Activated naive CD4-positive, alpha-beta T cell treated with anti-CD3 and anti-CD28 coated beads, Interleukin-2, amount 50 U/mL, for 24 hours (primary cell): ENCODE measurements at regions not wholly inside any gene's neighbourhood (a gene's known extent, or its start where the extent isn't known, plus 50 kb on each side); places are given as distances from the start of the nearest gene placed in this dataset.

Experiments used
- H3K27ac Mint-ChIP-seq: one replicate; pipeline ENCODE4 v1.8.0; 2021; ENCODE audit warnings: mild to moderate bottlenecking, mixed read lengths
- H3K27me3 Mint-ChIP-seq: one replicate; pipeline ENCODE4 v1.8.0; 2021; ENCODE audit warnings: mixed read lengths
- H3K36me3 Mint-ChIP-seq: one replicate; pipeline ENCODE4 v1.8.0; 2021; ENCODE audit warnings: mixed read lengths
- H3K4me1 Mint-ChIP-seq: one replicate; pipeline ENCODE4 v1.8.0; 2021; ENCODE audit warnings: mixed read lengths
- H3K4me3 Mint-ChIP-seq: one replicate; pipeline ENCODE4 v1.8.0; 2021; ENCODE audit warnings: mild to moderate bottlenecking, mixed read lengths
- H3K9me3 Mint-ChIP-seq: one replicate; pipeline ENCODE4 v1.8.0; 2021; ENCODE audit warnings: mixed read lengths

DNA sequence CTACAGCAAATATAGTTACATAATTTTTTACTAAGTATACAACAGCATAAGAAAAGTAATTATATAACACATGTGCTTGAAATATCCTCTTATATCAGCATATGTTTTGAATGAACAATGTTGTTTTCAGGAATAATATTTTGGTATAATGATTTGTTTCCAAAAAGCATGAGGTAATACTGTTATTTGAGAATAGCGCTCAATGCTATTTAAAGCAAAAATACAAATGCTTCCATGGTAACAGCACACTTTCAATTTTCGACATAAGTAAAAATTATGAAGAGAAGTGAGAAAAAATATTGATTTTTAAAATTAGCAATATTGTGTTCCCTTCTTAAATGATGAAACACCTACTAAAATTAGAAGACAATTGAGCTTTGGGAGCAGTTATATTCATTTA is 715.9 kb upstream of the ATXN8OS start:
- no peaks in the 10 kb centered on the region for H3K27me3 Mint-ChIP-seq
- no peaks in the 10 kb centered on the region for H3K4me1 Mint-ChIP-seq
- H3K27ac Mint-ChIP-seq: no peak overlapping the region
- peaks cover 16% of the 10 kb centered on the region for H3K9me3 Mint-ChIP-seq
- H3K36me3 Mint-ChIP-seq: no peaks in the 10 kb centered on the region
- no peak overlapping the region for H3K4me3 Mint-ChIP-seq

DNA sequence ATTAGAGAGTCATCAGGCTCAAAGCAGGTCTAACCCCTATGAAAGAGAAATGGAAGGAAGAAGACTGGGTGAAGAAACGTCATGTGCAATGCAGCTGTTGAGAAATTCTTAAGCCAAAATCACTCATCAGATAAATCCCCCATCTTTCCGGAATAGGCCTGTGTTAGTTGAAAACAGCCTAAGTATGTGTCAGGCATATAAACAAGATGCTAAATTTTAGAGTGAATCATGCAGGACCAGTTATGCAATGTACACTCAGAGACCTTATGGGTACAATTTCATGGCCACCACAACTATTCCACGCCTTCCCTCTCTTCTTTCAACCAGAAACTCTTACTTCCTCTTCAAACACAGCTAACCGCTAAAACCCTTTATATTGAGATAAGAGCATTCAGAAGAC is 717.7 kb upstream of the ATXN8OS start:
- H3K27ac Mint-ChIP-seq: no peak overlapping the region
- no peaks in the 10 kb centered on the region for H3K27me3 Mint-ChIP-seq
- H3K4me3 Mint-ChIP-seq: no peak overlapping the region
- no peaks in the 10 kb centered on the region for H3K36me3 Mint-ChIP-seq
- H3K4me1 Mint-ChIP-seq: no peaks in the 10 kb centered on the region
- peaks cover 16% of the 10 kb centered on the region for H3K9me3 Mint-ChIP-seq

DNA sequence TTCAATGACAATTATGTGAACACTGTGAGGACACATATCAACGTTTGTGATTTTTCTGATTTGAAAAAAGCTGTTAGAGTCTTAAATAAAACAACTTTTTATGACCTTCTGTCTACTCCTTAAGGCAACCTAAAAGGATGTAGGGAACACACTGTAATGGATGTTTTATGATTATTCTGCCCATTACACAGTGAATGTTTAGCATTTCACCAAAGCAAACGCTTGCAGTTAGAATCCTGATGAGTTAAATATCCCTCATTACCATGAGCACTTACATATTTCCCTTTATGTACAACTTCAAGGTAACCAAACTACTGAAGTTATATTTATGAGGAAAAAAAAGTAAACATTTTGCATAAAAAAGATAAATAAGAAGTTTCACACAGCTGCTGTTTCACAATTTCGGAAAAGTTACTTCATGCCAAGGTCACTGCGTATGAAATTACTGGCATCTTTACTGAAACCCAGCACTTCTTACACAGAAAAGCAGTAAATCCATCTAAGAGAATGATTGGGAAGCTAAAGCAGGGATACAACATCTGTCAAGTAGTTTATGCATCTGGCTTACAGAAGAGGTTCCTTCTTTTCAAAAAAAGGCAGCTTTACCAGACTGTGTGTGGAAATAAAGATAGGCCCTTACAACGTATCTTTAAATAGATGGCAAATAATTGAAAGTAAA is 733.7 kb upstream of the ATXN8OS start:
- Mint-ChIP-seq H3K9me3 (peaks cover 4% of the 10 kb centered on the region), H3K27ac (no peak overlapping the region), H3K36me3 (no peaks in the 10 kb centered on the region), H3K4me3 (no peak overlapping the region), H3K4me1 (no peaks in the 10 kb centered on the region), H3K27me3 (no peaks in the 10 kb centered on the region)

DNA sequence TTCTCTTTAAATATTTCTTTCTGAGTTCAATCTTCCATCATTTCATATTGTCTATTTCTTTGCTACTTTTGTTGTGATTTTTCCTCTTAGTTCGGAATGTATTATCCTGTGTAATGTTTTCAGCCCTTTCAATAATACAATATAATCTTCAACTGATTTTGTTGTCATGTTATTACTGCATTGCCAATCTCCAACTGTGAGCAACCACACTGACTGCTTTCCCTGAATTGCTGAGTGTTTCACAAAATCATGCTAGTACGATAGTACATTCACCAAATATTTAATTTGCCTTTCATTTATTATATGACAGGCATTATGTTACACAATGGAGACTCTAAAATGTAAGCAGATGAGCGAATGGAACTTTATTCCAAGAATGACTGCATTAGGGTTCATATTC is 744.3 kb upstream of the ATXN8OS start:
- no peak overlapping the region for H3K4me3 Mint-ChIP-seq
- H3K27me3 Mint-ChIP-seq: no peaks in the 10 kb centered on the region

DNA sequence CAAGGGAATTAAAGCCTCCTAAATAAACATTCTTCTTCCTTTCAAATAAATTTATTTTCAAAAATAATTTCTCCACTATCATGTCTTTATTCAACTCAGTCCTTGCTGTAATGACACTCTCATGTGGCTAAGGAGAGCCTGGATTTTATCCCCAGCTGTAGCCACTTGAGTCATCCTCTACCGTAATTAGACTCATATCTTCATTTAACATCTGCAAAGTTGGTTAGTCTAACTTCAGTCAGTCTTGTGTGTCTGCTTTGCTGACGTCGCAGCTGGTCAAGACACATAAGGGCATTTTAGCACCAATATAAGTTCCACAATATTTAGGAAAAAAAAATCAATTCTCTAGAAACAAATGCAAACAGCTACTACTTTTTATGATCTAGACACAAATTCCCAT is 776.4 kb upstream of the ATXN8OS start:
- no peaks in the 10 kb centered on the region for H3K36me3 Mint-ChIP-seq
- H3K27me3 Mint-ChIP-seq: no peaks in the 10 kb centered on the region
- H3K4me3 Mint-ChIP-seq: no peak overlapping the region
- no peak overlapping the region for H3K27ac Mint-ChIP-seq
- H3K9me3 Mint-ChIP-seq: peaks cover 4% of the 10 kb centered on the region
- H3K4me1 Mint-ChIP-seq: no peaks in the 10 kb centered on the region

More for the DNA sequence above, 744.3 kb upstream of the ATXN8OS start:
- Mint-ChIP-seq H3K36me3 (no peaks in the 10 kb centered on the region), H3K27ac (no peak overlapping the region), H3K4me1 (no peaks in the 10 kb centered on the region), H3K9me3 (peaks cover 12% of the 10 kb centered on the region)

DNA sequence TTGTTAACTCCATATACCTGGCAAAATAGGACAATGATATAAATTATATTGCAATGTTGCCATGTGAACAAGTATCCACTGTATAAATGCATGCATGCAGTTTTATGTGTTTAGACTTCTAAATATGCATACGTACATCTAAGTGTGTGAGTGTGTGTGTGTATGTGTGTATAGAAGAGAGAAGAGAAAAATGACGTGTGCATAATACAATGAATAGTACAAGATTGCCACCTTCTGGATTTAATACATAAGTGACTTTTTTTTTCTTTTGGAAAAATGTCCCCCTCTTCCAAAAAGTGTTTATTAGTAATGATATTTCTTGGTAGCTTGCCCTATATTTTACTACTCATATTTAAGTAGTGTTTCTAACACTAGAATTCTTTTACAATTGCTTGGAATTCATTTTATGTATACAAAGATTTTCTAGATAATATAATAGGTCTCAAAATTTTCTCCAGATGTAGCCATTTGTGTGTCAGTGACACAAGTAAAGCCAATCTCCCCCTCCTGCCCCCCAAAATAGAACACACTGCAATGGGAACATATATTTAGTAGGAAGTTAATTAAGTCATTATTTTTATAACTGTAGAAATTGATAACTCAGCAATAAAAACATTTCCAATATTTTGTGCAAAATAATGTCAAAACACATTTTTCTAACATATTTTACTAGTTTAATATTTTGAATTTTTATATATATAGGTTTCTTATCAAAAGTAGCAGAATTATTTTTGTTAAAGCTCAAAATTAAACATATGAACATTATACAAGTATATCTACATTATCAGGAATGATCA is 783.3 kb upstream of the ATXN8OS start:
- Mint-ChIP-seq H3K36me3 (no peaks in the 10 kb centered on the region), H3K9me3 (peaks cover 8% of the 10 kb centered on the region), H3K4me1 (no peaks in the 10 kb centered on the region), H3K4me3 (no peak overlapping the region), H3K27me3 (no peaks in the 10 kb centered on the region), H3K27ac (no peak overlapping the region)

DNA sequence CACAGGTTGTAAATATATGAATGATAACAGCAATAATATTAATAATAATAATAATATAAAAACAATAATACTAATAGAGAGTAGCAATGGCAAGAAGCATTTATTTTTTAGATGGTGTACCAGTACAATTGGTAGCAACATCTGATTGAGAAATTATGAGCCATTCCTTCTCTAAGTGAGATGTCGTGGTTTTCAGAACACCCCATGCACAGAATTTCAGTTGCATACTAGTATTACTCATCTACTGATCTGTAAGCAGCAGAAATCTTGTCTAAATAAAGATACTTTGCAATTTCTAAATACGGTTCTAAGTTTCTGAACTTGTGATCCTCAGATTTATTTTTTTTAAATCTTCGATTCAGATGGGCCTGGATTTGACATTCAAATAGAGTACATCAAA is 788.0 kb upstream of the ATXN8OS start:
- Mint-ChIP-seq H3K4me3 (no peak overlapping the region), H3K27me3 (no peaks in the 10 kb centered on the region), H3K9me3 (peaks cover under 1% of the 10 kb centered on the region), H3K36me3 (no peaks in the 10 kb centered on the region), H3K27ac (no peak overlapping the region), H3K4me1 (no peaks in the 10 kb centered on the region)

DNA sequence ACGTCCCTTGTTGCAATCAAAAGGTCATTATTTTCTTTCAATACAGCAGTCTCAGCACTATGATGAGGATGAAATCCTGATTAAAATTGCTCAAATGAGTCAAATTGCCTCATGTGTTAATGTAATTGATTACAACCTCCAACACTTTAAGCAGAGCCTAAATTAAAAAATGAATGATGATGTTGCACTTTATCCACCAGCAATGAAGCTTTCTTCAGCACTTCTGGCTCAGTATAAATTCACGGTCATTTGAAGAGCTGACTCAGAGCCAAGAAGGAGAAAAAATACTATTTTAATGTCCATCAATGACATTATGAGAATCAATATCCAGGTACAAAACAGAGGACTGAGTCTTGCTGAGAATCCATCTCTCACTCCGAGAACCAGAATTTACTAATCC is 792.6 kb upstream of the ATXN8OS start:
- no peak overlapping the region for H3K27ac Mint-ChIP-seq
- no peaks in the 10 kb centered on the region for H3K9me3 Mint-ChIP-seq
- H3K4me3 Mint-ChIP-seq: no peak overlapping the region

DNA sequence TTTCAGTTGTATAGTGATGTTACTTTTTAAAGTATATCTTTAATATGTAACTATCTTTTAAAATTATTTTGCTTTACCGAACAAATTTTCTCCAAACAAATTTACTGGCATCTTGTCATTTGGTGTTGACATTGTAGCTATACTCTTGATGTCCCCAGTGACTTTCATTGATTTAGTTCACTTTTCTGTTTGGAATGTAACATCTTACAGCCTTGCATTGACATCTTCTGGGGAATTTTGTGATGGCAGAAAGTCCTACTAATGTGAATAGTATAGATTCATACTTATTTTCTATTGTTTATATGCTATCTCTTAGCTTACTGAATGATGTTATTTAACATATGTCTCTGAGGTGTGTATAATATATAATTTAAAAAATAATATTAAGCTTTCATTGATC is 800.9 kb upstream of the ATXN8OS start:
- no peak overlapping the region for H3K4me3 Mint-ChIP-seq
- H3K36me3 Mint-ChIP-seq: no peaks in the 10 kb centered on the region
- H3K9me3 Mint-ChIP-seq: no peaks in the 10 kb centered on the region
- no peak overlapping the region for H3K27ac Mint-ChIP-seq
- no peaks in the 10 kb centered on the region for H3K4me1 Mint-ChIP-seq
- no peaks in the 10 kb centered on the region for H3K27me3 Mint-ChIP-seq

More for the DNA sequence above, 792.6 kb upstream of the ATXN8OS start:
- no peaks in the 10 kb centered on the region for H3K4me1 Mint-ChIP-seq
- no peaks in the 10 kb centered on the region for H3K36me3 Mint-ChIP-seq
- H3K27me3 Mint-ChIP-seq: no peaks in the 10 kb centered on the region

DNA sequence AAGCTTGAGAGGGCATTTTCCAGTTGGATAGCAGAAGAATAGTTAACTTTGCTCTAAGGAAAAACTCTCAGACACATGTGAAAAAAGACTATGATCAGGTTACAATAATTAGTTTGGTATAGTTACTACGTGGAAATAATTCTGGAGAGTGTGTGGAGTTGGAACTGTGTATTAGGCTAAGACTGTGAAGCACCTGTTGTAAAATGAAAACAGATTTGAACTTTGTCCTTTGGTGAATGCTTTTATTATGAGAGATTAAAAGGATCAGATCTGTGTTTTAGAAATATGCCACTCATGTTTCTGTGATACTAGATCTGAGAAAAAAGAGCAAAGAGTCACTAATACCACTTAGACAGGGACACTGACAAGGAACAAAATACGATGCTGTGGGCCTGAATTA is 807.5 kb upstream of the ATXN8OS start:
- H3K27ac Mint-ChIP-seq: no peak overlapping the region
- H3K4me1 Mint-ChIP-seq: no peaks in the 10 kb centered on the region
- no peaks in the 10 kb centered on the region for H3K36me3 Mint-ChIP-seq
- H3K9me3 Mint-ChIP-seq: no peaks in the 10 kb centered on the region
- no peaks in the 10 kb centered on the region for H3K27me3 Mint-ChIP-seq
- H3K4me3 Mint-ChIP-seq: no peak overlapping the region

DNA sequence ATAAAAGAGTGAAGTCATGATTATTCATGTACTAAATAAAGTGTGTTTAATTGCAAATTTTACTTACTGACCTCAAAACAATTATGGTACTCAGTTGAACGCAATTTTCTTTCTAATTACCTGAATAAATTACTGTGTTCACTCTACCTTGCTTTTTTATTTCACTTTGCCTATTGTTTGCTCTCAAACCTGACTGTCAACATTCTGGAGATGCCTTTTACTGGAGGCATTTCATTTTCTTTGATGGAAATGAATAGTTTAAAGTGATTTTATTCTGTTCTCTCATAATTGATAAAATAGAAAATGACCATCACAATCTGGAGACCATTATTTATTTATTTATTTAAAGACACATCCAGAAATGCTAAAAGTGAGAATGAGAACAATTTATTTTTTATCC is 811.5 kb upstream of the ATXN8OS start:
- no peak overlapping the region for H3K4me3 Mint-ChIP-seq
- no peaks in the 10 kb centered on the region for H3K9me3 Mint-ChIP-seq
- no peaks in the 10 kb centered on the region for H3K36me3 Mint-ChIP-seq
- H3K27me3 Mint-ChIP-seq: no peaks in the 10 kb centered on the region
- H3K4me1 Mint-ChIP-seq: no peaks in the 10 kb centered on the region
- no peak overlapping the region for H3K27ac Mint-ChIP-seq

DNA sequence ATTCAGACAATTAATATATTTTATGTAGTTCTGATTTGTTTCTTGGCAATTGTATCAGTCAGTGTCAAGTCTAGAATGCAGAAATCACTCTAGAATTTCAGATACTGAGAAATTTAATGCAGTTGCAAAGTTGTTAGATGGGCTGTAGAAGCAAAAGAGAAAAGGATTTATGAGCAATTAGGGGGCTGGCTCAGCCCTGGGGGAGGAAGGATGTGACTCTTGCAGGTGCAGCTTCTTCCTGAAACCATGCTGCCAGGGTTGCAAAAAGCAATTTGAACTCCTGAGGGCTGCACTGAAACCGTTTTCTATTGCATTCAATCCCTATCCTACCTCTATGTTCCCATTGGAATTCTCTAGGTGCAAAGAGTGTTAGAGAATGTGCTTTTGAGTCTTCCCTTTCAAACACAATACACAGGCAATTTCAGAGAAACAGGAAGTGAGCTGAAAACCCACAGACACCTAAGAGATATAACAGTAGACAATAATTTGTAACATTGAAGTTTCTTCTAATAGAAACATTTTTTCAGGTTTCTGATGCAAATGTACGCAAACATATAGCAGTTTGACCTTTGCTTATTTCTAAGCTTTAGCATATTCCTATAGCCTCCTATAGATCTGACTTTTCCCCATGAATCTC is 814.7 kb upstream of the ATXN8OS start:
- H3K4me1 Mint-ChIP-seq: no peaks in the 10 kb centered on the region
- no peaks in the 10 kb centered on the region for H3K27me3 Mint-ChIP-seq
- H3K9me3 Mint-ChIP-seq: no peaks in the 10 kb centered on the region
- no peak overlapping the region for H3K27ac Mint-ChIP-seq
- H3K36me3 Mint-ChIP-seq: no peaks in the 10 kb centered on the region
- no peak overlapping the region for H3K4me3 Mint-ChIP-seq

DNA sequence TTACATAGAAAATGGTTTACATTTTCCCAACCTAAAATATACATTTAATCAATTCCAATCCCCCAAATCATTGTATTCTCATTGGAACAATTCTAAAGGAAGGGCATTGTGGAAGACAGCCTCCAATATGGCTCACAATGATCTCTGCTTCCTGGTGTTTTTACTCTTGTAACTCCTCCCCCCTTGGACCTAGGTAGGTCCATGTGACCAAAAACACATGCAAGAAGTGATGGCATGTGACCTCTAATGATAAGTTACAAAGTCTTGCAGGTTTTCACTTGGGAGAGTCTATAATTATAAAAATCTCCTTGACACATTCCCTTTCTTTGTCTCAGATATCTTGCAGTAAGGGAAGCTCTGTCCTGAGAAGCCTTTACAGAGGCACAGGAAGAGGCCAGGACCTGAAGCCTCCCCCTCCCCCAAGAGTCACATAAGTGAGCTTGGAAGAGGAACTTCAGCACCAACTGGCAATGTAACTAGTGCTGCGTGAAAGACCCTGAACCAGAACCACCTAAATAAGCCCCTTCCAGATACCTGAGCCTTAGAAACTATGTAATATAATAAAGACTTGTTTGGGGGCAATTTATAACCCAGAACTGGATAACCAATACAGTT is 816.2 kb upstream of the ATXN8OS start:
- no peaks in the 10 kb centered on the region for H3K9me3 Mint-ChIP-seq
- H3K27me3 Mint-ChIP-seq: no peaks in the 10 kb centered on the region
- H3K27ac Mint-ChIP-seq: no peak overlapping the region
- H3K4me3 Mint-ChIP-seq: no peak overlapping the region
- H3K36me3 Mint-ChIP-seq: no peaks in the 10 kb centered on the region
- H3K4me1 Mint-ChIP-seq: no peaks in the 10 kb centered on the region

DNA sequence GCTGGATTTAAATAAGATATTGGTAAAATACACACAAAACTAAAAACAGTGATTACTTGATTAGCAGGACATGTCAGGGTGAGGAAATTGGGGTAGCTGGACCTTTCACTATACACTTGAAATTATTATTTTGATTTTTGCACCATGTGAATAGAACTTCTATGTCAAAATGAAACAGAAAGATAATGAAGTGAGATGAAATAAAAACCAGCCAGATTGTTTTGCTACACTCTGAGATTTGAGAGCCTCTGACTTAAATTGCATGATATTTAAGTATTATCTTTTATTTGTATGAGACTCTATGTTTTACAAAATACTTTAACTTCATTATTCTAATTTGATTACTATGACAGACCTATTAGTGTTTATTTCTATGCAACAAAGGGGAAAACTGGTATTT is 819.6 kb upstream of the ATXN8OS start:
- no peak overlapping the region for H3K4me3 Mint-ChIP-seq
- no peaks in the 10 kb centered on the region for H3K4me1 Mint-ChIP-seq
- no peaks in the 10 kb centered on the region for H3K27me3 Mint-ChIP-seq
- H3K9me3 Mint-ChIP-seq: peaks cover 8% of the 10 kb centered on the region
- no peaks in the 10 kb centered on the region for H3K36me3 Mint-ChIP-seq
- no peak overlapping the region for H3K27ac Mint-ChIP-seq

DNA sequence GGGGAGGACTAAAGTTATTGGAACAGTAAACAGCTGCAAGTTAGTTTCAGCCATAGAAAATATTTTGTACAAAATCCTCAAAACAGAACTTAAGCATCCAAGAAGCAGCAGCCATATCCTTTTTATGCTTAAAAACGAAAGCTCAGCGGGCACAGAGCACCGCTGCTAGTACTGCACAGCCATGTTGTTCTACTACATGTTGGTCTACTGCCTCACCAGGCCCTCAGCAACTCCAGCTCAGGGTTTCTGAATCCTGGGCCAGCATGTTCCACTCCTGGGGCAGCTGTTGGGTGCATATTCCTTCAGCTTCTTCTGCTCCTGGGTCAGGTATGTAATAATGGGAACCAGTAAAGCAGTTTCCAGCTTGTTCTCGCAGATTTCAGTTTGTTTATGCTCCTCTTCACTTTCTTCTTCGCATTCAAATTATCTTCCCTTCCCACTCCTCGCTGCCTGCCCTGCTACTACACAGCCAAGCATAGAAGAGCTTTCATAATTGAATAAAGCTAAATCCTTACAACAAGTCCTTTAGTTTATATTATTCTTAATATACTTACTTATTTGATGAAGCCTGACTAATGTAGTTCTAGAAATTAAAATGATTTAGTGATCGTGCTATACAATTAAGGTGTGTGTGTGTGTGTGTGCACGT is 820.5 kb upstream of the ATXN8OS start:
- H3K4me1 Mint-ChIP-seq: no peaks in the 10 kb centered on the region
- H3K9me3 Mint-ChIP-seq: peaks cover 9% of the 10 kb centered on the region
- no peak overlapping the region for H3K27ac Mint-ChIP-seq
- H3K4me3 Mint-ChIP-seq: no peak overlapping the region
- H3K27me3 Mint-ChIP-seq: no peaks in the 10 kb centered on the region
- H3K36me3 Mint-ChIP-seq: no peaks in the 10 kb centered on the region
